ENCODE measurements at regions not wholly inside any gene's neighbourhood (a gene's known extent, or its start where the extent isn't known, plus 50 kb on each side); places are given as distances from the start of the nearest gene placed in this dataset.

GRCh38 chr2:222355860-222356259, 57.1 kb upstream of the PAX3 start:
- Histone ChIP-seq H3K4me3 (ENCODE audit: insufficient read depth, low read depth, low read length) (no peak overlapping the region), H3K79me1 (ENCODE audit: low read depth in 1 of 2, low read length in 2 of 2) (no peaks in the 10 kb centered on the region), H3K27ac (ENCODE audit: insufficient read depth, low read length) (no peak overlapping the region), H2BK20ac (ENCODE audit: low read depth, low read length) (no peak overlapping the region), H3K9ac (ENCODE audit: low read depth, low read length) (no peak overlapping the region), H3K4ac (ENCODE audit: low read depth, low read length) (no peak overlapping the region), H3K14ac (replicated peaks; ENCODE audit: low read depth, low read length) (no peak overlapping the region), H3K18ac (ENCODE audit: low read depth, low read length) (no peak overlapping the region), H4K5ac (ENCODE audit: low read depth, low read length) (no peak overlapping the region), H2AK5ac (ENCODE audit: low read depth, low read length) (no peak overlapping the region), H2AFZ (replicated peaks; ENCODE audit: low read length, poor library complexity) (no peak overlapping the region), H2BK15ac (ENCODE audit: low read depth, low read length) (no peak overlapping the region), H2BK5ac (ENCODE audit: low read depth, low read length, poor library complexity, severe bottlenecking) (no peak overlapping the region), H4K8ac (ENCODE audit: low read depth in 2 of 2, low read length in 2 of 2) (no peak overlapping the region), H3K23ac (ENCODE audit: low read depth, low read length) (no peak overlapping the region), H3K56ac (ENCODE audit: extremely low read depth, insufficient read depth, low read length) (no peak overlapping the region), H3K4me1 (ENCODE audit: control insufficient read depth, insufficient read depth, low read length) (no peaks in the 10 kb centered on the region), H4K91ac (ENCODE audit: insufficient read depth, low read depth, low read length) (no peak overlapping the region), H3K9me3 (ENCODE audit: control insufficient read depth, insufficient read depth, low read length) (no peaks in the 10 kb centered on the region), H2BK120ac (ENCODE audit: low read depth, low read length) (no peak overlapping the region), H4K20me1 (ENCODE audit: insufficient read depth, low read length) (no peaks in the 10 kb centered on the region), H3K36me3 (ENCODE audit: control insufficient read depth, insufficient read depth, low read length) (no peaks in the 10 kb centered on the region), H3K9me1 (ENCODE audit: insufficient read depth, low read length) (no peaks in the 10 kb centered on the region), H3K4me2 (ENCODE audit: low read depth, low read length) (no peak overlapping the region), H3K27me3 (ENCODE audit: control insufficient read depth, insufficient read depth, low read length) (no peaks in the 10 kb centered on the region), H2AK9ac (replicated peaks; ENCODE audit: low read depth, low read length, poor library complexity) (no peak overlapping the region)
- TF ChIP-seq MXI1 (IDR thresholded peaks at IDR 0.05; ENCODE audit: borderline replicate concordance, low read depth, low read length) (no peak), BHLHE40 (IDR thresholded peaks at IDR 0.05; ENCODE audit: low read depth, low read length) (no peak), CEBPB (IDR thresholded peaks at IDR 0.05; ENCODE audit: low read depth, low read length) (no peak), RFX5 (IDR thresholded peaks at IDR 0.05; ENCODE audit: low read depth, low read length) (no peak), USF2 (IDR thresholded peaks at IDR 0.05; ENCODE audit: low read depth, low read length) (no peak)
- CTCF ChIA-PET, result no interaction called here
- DNase-seq (no peak), ATAC-seq (ENCODE audit: low read depth) (no peak)
- no TSS peak for BruUV-seq (replicated peaks)
- POLR2A ChIA-PET (ENCODE audit: unreplicated experiment), result no interaction called here
- intact Hi-C loops (cut with micrococcal nuclease) (no loop called here), dilution Hi-C loops (cut with HindIII; ENCODE audit: low sequenced_read_pairs, unreplicated experiment) (no loop called here), in situ Hi-C loops (cut with MboI; ENCODE audit: low sequenced_read_pairs) (no loop called here)

Data from IMR-90 (cell line).